ENCODE measurements at regions not wholly inside any gene's neighbourhood (a gene's known extent, or its start where the extent isn't known, plus 50 kb on each side); places are given as distances from the start of the nearest gene placed in this dataset.
"Not testable (repeated sequence)": the region's sequence is repeated elsewhere in the genome, so short reads cannot be mapped to it uniquely, and the experiment has no call there.

DNA sequence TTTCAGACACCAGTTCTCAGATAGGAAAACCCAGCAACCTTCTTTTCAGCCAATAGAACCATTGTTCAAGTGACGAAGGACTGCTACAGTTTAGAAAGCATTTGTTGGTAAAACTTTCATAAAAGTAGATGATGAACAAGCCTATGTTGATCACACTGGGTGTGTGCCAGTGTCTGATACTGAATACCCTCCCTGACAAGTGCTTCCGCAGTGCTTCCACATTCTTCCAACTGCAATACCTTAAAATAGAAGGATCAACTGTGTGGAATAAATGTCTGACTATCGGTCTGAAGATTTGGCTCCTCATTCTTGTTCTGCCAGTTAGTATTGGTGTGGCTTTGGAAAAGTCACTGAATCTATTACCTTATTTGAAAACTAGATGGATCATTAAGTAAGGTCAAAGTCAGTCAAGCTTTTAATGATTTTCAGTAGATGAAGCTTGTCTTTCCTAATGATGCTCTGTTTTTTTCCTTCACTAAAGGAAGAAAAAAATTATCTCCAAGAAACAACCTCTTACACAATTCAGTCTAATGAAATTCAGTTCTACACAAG is 479.4 kb upstream of the CBLB start:
- no peak for DNase-seq

DNA sequence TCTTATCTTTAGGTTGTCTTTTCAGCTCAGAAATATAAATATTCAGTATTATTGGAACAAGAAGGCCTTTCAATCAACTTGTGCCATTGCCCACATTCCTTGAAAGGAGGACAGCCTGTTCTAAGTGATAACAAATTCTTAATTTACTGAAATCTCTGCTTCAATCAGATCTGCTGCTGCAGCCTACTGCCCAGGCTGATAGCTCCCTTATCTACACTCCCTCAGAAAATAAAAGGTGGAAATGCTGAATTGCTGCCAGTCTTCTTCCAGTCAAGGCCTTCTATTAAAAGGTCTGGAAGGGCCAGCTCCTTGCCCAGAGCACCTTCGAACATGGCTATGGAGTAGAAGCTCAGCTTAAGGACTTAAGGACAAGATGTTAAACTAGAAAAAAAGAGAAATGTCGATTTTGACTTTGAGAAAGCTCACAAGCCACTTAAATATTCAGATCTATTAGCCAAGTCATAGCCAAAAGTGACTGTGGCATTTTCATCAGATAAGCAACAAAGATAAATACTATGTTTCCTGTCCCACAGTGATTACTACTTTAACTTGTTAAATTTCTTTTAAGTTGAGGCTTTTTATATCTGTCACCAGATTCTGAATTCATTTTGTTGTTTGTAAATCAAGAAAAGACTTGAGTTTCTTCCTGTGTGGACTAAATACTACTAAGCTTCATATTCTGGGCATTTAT is 480.5 kb upstream of the CBLB start:
- no peak for DNase-seq

DNA sequence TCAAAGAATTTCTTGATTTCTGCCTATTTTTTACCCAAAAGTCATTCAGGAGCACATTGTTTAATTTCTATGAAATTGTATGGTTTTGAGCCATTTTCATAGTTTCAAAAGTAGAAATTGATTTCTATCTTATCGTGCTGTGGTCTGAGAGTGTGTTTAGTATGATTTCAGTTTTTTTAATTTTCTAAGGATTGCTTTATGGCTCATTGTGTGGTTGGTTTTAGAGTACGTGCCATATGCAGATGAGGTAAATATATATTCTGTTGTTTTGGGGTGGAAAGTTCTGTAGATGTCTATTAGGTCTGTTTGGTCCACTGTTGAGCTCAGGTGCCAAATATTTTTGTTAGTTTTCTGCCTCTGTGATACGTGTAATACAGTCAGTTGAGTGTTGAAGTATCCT is 487.1 kb upstream of the CBLB start:
- DNase-seq, result no peak

DNA sequence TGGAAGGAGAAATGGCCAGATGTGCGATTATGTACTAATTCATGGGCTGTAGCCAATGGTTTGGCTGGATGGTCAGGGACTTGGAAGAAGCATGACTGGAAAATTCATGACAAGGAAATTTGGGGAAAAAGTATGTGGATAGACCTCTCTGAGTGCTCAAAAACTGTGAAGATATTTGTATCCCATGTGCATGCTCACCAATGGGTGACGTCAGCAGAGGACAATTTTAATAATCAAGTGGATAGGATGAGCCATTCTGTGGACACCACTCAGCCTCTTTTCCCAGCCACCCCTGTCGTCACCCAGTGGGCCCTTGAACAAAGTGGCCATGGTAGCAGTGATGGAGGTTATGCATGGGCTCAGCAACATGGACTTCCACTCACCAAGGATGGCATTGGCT is 490.9 kb upstream of the CBLB start:
- no peak for DNase-seq

DNA sequence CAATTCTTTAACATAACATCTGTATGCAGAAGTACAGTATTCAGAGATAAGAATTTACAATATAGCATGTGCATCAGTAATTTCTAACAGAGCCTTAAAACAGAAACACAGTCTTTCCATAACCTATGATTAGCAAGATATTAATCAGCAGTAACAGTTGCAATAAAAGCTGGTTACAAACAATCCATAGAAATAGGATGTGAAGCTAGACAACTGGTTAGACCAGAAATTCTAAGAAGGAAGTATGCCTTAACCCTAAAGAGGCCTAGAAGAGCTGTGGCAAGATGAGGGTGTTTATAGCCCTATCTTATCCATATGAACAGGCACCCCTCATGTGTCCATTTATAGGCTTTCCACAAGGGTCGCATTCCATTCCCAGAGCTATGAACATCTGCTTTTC is 492.1 kb upstream of the CBLB start:
- not testable (repeated sequence) for DNase-seq

DNA sequence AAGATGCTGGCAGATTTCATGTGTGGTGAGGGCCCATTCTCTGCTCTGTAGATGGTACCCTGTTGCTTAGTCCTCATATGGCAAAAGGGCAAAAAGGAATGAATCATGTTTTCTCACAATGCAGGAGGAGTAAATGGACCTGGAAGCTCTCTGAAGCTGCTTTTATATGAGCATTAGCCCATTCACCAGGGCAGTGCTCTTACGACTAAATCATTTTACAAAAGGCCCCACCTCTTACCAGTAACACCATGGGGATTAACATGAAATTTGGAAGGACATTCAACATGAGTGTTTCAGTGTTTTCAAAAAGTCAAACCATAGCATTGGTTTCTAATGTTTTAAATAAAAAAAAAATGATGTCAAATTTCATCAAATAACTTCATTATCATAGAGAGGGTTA is 495.7 kb upstream of the CBLB start:
- DNase-seq, result no peak

DNA sequence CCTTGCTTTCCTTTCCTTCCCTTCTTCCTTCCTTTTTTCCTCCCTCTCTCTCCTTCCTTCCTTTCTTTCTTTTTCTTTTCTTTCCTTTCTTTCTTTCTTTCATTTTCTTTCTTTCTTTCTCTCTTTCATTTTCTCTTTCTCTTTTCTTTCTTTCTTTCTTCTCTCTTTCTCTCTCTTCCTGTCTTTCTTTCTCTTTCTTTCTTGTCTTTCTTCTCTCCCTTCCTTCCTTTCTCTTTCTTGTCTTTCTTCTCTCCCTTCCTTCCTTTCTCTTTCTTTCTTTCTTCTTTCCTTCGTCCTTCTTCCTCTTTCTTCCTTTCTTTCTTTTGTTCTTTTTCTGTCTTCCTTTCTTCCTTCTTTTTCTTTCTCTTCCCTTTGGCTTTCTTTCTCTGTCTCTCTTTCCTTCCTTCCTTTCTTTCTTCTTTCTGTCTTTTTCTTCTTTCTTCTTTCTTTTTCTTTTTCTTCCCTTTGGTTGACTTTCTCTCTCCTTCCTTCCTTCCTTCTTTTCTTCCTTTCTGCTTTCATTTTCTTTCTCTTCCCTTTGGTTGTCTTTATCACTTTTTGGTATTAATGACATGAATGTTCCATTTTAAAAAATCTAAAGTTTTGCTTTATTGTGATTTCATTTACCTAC is 496.4 kb upstream of the CBLB start:
- no peak for DNase-seq

DNA sequence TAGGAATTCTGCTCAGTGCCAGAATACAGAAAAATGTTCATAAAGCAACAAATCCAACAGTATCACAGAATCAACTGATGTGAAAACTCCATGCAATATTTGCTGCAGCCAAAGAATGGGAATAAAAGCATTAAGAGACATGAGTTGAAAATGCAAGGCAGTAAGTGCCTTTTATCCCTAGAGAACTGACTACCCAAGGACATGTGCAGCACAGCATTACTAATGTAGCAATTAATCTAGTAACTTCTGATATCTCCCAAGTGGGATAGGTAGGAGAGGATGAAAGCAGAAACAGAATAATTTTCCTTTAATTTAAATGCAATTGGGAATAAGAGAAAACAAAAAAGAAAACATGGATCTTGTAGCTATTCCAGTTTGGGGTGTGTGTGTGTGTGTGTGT is 497.5 kb upstream of the CBLB start:
- no peak for DNase-seq

DNA sequence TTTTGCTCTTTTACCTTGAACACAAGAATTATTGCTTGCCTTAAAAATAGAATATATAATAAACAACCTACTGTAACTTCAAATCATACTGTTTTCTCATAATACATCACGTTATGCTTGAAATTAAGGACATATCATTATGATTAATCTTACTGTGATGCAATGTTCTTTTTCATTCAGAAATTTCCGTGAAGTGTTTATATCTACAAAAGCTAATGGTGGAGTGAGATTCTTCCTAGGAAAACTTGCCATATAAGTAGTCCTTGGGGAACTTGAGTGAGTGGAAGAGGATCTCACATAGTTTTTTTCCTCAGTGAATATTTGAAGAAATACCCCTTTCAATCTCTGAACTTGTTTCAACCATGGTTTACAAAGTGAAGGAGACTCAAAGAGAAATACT is 498.7 kb upstream of the CBLB start:
- DNase-seq, result no peak

DNA sequence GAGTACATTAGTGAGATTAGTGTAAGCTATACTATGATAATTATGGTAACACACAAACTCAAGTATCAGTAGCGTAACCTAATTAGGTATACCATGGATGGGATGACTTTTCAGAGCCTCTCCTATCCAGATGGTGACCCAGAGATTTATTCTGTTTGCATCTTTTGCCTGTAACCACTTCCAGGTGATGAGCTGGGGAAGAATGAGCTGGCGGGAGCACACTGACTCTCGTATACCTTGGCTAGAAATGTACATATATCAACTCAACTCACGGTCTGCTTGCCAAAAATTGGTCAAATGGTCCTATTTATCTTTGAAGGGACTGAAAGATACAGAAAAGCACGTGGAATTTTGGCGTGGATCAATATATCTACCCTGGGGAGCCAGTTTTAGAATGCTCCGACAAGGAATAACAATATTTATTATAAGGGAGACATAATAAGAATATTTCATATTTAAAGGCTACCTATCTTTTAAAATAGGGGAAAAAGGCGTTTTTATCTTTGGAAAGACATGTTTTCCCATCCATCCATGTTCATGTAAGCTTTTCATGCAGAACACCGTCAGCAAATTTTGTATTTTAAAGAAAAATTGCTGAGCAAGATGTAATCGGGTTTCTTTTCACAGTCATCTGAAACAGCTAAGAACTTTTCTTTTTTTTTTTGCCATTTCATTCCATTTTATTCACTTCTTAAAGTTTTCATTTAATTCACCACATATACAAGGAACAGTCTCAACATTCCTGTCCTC is 502.6 kb upstream of the CBLB start:
- no peak for DNase-seq

DNA sequence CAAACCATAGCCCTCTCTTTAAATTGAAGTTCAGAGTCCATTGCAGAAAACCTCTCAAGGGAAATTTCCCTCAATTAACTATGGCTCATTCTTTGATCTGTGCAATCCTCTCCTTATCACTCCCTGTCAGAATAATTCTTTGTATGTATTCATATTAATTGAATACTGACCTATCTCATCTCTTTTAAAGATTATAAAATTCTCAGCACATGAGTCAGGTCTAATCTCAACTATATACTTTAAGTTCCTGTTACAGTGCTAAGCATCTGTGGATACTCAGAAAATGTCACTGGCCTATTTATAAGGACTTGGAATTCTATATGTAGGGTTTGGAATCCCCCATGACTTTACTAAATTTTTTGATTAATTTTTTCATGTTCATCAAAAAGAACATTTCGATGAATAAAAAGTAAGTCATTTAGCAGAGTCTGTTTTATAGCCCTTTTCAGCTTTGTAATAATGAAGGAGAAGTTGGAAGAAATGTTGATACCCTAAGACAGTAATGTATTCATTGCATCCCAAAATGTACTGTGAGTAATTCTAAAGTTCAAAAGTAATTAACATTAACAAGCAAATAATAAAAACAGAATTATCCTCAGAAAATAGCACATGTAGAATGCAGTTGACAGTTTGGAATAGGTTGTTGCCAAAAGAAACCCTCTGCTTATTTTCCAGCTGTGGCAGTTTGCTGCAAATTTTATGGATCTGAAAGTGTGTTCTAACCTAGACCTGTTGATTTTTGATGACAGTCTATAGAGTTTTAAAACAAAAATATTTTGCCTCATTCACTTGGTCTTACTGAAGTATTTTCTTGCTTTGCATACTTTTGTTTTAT is 503.4 kb upstream of the CBLB start:
- DNase-seq, result no peak

DNA sequence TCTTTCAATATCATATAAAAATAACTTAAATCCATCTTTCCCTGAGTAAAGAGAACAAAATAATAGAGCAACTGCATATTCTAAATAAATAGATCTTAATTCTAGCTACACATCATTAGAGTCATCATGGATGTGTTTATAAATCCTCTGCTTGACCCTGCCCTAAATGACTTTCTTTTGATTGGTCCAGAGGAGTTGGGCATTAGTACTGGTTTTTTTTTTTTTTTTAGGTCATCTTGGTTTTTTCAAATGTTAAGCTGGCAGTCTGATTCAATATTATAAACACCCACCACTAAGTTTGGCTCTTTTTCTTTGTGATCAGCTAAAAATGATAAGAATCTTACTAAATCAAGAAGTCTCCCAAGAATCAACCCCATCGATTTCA is 504.0 kb upstream of the CBLB start:
- DNase-seq, result no peak

DNA sequence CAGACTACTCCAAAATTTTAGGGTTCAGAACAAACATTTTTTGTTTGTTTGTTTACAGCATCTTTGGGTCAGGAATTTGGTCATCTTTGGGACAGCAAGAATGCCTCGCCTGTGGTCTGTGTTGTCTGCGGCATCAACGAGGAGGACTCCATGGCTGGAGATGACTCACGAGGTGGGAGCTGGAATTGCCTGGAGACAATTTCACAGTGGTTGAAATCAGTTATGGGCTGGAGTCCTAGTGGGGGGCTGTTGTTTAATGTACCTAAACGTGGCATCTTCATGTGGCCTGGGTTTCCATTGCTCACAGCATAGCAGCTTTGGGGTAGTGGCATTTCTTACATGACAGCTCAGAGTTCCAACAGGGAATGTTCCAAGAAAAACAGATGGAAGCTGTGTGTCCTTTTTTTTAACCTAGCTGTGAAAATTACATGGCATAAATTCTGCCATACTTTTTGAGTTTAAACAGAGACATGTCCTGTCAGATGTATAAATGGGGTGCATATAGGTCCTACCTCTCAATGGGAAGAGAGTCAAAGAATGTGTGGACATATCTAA is 507.3 kb upstream of the CBLB start:
- no peak for DNase-seq

DNA sequence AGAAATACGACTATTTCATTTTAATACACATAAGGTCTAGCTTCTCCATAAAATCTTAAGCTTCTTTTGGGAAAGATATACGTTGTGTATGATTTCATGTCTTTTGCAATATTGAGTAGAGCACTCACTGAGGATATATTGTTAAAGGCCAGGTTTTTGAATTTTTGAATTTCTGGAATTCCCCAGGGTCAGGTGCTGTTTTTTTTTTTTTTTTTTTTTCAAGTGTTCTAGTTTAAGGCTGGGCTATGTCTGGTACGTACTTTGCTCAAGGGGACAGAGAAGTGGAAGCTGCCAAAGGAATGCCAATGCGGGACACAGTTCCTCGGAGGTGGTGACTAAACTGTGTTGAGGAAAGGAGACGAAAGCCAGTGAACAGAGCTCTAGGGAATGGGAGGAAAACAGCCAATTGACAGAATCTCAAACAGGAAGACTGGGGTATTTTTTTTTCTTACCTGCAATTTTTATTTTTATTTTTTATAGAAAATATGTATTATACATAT is 510.5 kb upstream of the CBLB start:
- DNase-seq, result no peak

DNA sequence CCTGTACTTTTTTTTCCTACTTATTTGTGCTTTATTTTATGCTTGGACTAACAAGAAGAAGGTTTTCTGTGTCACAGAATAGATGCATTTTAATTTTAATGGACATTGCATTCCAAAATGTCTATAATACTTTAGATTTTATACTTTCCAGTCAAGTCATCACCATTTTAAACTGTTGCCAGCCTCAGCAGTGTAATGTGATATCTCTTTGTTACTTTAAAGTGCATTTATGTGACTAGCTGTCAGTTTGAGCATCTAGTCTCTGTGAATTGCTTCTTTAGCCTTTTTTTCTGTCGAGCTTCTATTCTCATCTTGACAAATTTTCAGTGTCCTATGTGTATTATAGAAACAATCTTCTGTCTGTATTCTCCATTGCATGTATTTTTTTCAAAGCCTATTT is 511.4 kb upstream of the CBLB start:
- DNase-seq, result no peak

DNA sequence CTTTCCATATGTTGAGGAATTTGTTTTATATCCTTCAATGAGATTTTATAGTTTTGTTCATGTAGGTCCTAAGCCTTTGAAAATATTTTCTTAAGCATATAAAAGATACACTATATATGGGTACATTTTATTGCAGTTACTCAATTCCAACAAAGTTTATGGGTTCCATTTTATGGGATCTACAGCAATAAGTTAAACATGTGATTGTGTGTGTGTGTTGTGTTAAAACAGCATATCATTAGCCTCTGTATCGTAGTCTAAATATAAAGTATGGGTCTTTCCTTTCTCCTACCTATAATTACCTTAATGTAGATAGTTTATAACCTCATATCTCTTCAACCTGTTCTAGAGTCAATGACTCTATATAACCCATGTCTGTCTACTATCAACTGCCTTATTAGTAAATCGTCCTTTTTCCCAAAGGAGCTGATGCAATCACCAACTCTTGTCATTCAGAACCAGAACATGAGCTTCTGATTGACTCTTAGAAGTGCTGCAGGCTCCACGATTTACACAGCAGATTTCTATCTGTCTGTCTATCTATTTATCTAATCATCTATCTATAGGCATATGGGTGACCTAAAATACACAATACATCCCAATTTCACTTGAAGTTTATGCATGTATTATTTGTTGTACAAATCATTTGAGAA is 512.6 kb upstream of the CBLB start:
- DNase-seq, result no peak

DNA sequence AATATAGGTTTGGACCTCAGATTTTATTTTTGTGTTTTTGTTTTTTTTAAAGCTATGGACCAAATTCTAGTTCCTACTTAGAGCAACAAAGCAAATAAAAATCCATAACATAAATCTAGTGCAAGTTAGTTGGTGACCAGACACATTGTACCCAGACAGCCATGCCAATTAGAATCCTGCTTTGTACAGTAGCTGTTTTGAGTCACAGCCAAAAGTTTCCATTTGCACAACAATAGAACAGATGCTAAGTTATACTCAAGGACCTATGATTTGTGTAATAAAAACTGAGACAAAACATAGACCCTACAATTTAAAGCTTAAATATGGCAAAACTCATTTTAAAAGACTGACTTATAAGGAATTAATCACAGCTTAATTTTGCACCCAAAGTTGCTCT is 513.1 kb upstream of the CBLB start:
- no peak for DNase-seq

DNA sequence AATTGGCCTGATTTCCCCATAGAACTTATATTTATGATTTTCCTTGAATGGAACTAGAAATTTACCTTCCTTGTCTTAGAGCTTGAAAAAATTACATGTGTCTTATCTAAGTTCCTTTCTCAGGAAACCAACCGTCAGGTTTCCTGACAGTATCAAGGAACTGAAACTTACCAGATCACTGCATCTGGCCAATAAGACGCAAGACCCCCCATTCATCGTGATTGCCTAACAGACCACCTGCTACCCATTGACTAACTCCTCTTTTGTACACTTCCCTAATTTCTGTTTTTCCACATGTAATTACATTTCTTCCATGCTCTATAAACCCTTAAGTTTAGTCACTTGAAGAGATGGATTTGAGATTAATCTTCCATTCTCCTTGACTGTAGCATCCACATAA is 517.2 kb upstream of the CBLB start:
- DNase-seq, result no peak

DNA sequence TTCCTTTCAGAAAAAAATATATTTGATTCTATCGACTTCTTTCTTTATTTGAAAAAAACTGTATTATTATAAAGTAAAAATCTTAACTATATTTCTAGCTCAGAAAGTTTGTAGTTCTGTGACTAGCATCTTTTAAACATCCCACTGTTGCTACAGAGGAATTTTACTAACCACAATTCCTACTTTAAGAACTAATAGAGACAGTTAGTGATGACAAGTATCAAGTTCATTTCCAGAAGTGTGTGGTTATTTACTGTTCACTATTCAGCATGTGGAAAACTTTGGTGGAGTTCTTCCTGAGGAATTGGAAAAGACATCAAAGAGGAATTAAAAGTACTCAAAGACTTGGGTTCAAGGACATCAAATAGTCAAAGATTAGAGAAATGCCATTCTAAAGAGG is 524.1 kb upstream of the CBLB start:
- no peak for DNase-seq

DNA sequence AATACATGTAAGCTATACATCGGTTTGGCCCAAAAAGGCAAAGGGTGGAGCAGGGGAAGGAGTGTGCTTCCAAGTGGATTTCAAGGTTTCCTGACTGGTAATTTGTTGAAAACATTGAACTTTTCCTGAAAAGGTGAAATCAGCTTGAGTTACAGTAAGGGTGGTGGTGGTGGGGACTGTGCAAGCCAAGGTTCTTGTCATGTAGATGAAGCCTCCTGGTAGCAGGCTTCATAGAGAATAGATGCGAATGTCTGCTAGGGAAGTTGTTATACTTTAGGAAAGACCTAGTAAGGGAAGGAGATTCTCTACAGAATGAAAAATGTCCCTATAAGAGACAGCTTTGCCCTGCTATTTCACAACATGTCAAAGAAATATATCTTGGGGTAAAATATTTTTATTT is 528.2 kb upstream of the CBLB start:
- no peak for DNase-seq

DNA sequence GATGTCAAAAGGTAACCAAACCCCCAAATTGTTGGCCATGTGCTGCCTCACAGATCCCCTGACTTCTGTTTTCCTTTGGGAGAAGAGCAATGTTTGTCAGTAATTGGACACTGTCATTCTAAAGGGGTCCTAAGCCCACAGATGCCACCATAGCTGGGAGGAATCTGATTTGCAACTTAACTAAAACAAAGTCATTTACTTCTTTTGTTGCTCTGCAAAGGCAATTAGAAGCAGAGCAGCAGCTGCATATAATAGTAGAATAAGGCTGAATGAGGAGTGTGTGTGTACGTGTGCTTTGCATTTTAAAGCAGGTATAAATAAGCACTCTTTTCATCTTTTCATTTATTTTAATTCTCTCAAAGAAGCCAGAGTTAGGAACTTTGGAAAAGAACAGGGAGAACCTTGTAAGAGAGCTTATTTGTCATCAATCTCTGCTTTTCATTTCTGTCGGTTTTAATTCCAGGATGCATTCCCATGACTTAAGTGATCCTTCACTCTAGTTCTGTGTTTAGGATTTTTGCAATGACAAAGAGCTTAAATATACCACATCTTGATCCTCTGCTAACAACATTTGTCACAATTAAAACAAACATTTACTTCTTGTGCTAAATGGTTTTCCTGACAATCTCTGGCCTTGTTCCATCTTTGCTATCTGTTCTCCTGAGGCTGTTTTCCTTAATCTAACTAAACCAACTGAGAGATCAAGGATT is 530.2 kb upstream of the CBLB start:
- no peak for DNase-seq

All from left kidney (tissue), 1 donor.